ENCODE measurements at regions not wholly inside any gene's neighbourhood (a gene's known extent, or its start where the extent isn't known, plus 50 kb on each side); places are given as distances from the start of the nearest gene placed in this dataset.
"Not testable (repeated sequence)": the region's sequence is repeated elsewhere in the genome, so short reads cannot be mapped to it uniquely, and the experiment has no call there.

- DNase-seq, result no peak
Observed at GRCh38 chr1:96376846-96377245, 344.7 kb upstream of the PTBP2 start.

GRCh38 chr1:96384611-96385010 is 337.0 kb upstream of the PTBP2 start:
- DNase-seq, result no peak

- no peak for DNase-seq
Observed at GRCh38 chr1:96387785-96388184, 333.8 kb upstream of the PTBP2 start.

GRCh38 chr1:96388421-96389310 is 332.9 kb upstream of the PTBP2 start:
- no peak for DNase-seq

- no peak for DNase-seq
Observed at GRCh38 chr1:96400089-96400488, 321.5 kb upstream of the PTBP2 start.

- DNase-seq, result no peak
Observed at GRCh38 chr1:96409087-96409486, 312.5 kb upstream of the PTBP2 start.

- no peak for DNase-seq
Observed at GRCh38 chr1:96409689-96410088, 311.9 kb upstream of the PTBP2 start.

- no peak for DNase-seq
Observed at GRCh38 chr1:96411006-96411405, 310.6 kb upstream of the PTBP2 start.

GRCh38 chr1:96414598-96414997 is 307.0 kb upstream of the PTBP2 start:
- DNase-seq, result no peak

- DNase-seq, result no peak
Observed at GRCh38 chr1:96416111-96416595, 305.4 kb upstream of the PTBP2 start.

GRCh38 chr1:96416701-96417444 is 304.7 kb upstream of the PTBP2 start:
- no peak for DNase-seq

- DNase-seq, result no peak
Observed at GRCh38 chr1:96418969-96419368, 302.6 kb upstream of the PTBP2 start.

- no peak for DNase-seq
Observed at GRCh38 chr1:96424877-96425276, 296.7 kb upstream of the PTBP2 start.

GRCh38 chr1:96425382-96426129 is 296.0 kb upstream of the PTBP2 start:
- no peak for DNase-seq

- DNase-seq, result no peak
Observed at GRCh38 chr1:96427616-96428015, 294.0 kb upstream of the PTBP2 start.

GRCh38 chr1:96445302-96445701 is 276.3 kb upstream of the PTBP2 start:
- no peak for DNase-seq

GRCh38 chr1:96464066-96464465 is 257.5 kb upstream of the PTBP2 start:
- DNase-seq, result no peak

- DNase-seq, result no peak
Observed at GRCh38 chr1:96464522-96464921, 257.1 kb upstream of the PTBP2 start.

GRCh38 chr1:96464991-96465390 is 256.6 kb upstream of the PTBP2 start:
- no peak for DNase-seq

GRCh38 chr1:96465441-96465840 is 256.1 kb upstream of the PTBP2 start:
- no peak for DNase-seq

GRCh38 chr1:96466842-96467241 is 254.7 kb upstream of the PTBP2 start:
- no peak for DNase-seq

GRCh38 chr1:96469726-96470125 is 251.9 kb upstream of the PTBP2 start:
- not testable (repeated sequence) for DNase-seq

GRCh38 chr1:96472471-96472870 is 249.1 kb upstream of the PTBP2 start:
- DNase-seq, result no peak

Data from NCI-H1092 treated with DMSO at 0.1 percent for 48 hours (cell line).